PC-9 (cell line): ENCODE measurements at regions not wholly inside any gene's neighbourhood (a gene's known extent, or its start where the extent isn't known, plus 50 kb on each side); places are given as distances from the start of the nearest gene placed in this dataset.

ENCODE experiments used
- CTCF ChIP-seq: fragments of 200-600 bp; sonication (generic); conservative IDR thresholded peaks from 2 replicates; pipeline ENCODE4 v1.6.1; 2017; ENCODE audit warnings: mixed run types, antibody characterized with exemption, mild to moderate bottlenecking, moderate library complexity
- EZH2 ChIP-seq: fragments of 200-600 bp; sonication (generic); IDR thresholded peaks from 2 replicates; pipeline ENCODE4 v1.8.0; 2017; ENCODE audit warnings: antibody characterized with exemption, low read depth

- no peak for TF ChIP-seq CTCF
- TF ChIP-seq EZH2 = no peak
Measured at GRCh38 chr2:226429476-226429875, 370.1 kb downstream of the IRS1 start.
